CD14-positive monocyte (primary cell): ENCODE measurements at regions not wholly inside any gene's neighbourhood (a gene's known extent, or its start where the extent isn't known, plus 50 kb on each side); places are given as distances from the start of the nearest gene placed in this dataset.

ENCODE experiments used
- DNase-seq, 3 donors: peaks; one replicate each; pipeline ENCODE4 v3.0.0-alpha.2; 2011 to 2022
- H2AFZ ChIP-seq: 2 replicates; pipeline ENCODE4 v1.6.0; 2012; ENCODE audit warnings: mild to moderate bottlenecking, low read depth, low read length, inconsistent platforms; ENCODE audit not compliant: insufficient read depth, poor library complexity, severe bottlenecking
- H3K27ac ChIP-seq, 2 donors: 1 replicate in 1 of 2; 2 replicates in 1 of 2; pipeline ENCODE4 v1.5.1; 2012 to 2013; ENCODE audit warnings: low read length in 2 of 2, control low read depth in 1 of 2, inconsistent platforms in 1 of 2, low read depth in 1 of 2, mild to moderate bottlenecking in 1 of 2
- H3K27me3 ChIP-seq, 2 donors: one replicate each; pipeline versions ENCODE4 v1.6.0 to v1.6.1; 2011 to 2013; ENCODE audit warnings: low read length in 2 of 2; ENCODE audit not compliant: control insufficient read depth in 2 of 2, insufficient read depth in 2 of 2
- H3K36me3 ChIP-seq, 2 donors: replicated peaks in 1 of 2; 1 replicate in 1 of 2; 2 replicates in 1 of 2; pipeline versions ENCODE4 v1.5.1 to v1.6.1; 2012 to 2013; ENCODE audit warnings: low read length in 2 of 2, control low read depth in 1 of 2, inconsistent platforms in 1 of 2, mild to moderate bottlenecking in 1 of 2; ENCODE audit not compliant: insufficient read depth in 2 of 2, control insufficient read depth in 1 of 2
- H3K4me1 ChIP-seq, 2 donors: 1 replicate in 1 of 2; 2 replicates in 1 of 2; pipeline versions ENCODE4 v1.5.1 to v1.6.1; 2012 to 2013; ENCODE audit warnings: low read length in 2 of 2, control low read depth in 1 of 2, inconsistent platforms in 1 of 2, mild to moderate bottlenecking in 1 of 2, moderate library complexity in 1 of 2; ENCODE audit not compliant: insufficient read depth in 2 of 2, control insufficient read depth in 1 of 2
- H3K4me2 ChIP-seq: replicated peaks from 2 replicates; pipeline ENCODE3; 2012; ENCODE audit warnings: low read length, moderate library complexity, mild to moderate bottlenecking; ENCODE audit not compliant: poor library complexity, severe bottlenecking; ENCODE audit errors: extremely low read depth
- H3K4me3 ChIP-seq, 3 experiments: fragments of 200-600 bp in 1 of 3; sonication (generic) in 1 of 3; replicated peaks in 1 of 3; 1 replicate in 2 of 3; 2 replicates in 1 of 3; pipeline ENCODE4 v1.5.1; 2011 to 2013; ENCODE audit warnings: low read length in 3 of 3, mild to moderate bottlenecking in 3 of 3, control low read depth in 2 of 3, low read depth in 2 of 3, inconsistent platforms in 1 of 3, moderate library complexity in 1 of 3
- H3K79me2 ChIP-seq: 2 replicates; pipeline ENCODE4 v1.6.0; 2012; ENCODE audit warnings: mild to moderate bottlenecking, control low read depth, inconsistent platforms, low read length, moderate library complexity; ENCODE audit not compliant: insufficient read depth
- H3K9ac ChIP-seq: 2 replicates; pipeline ENCODE4 v1.6.0; 2017; ENCODE audit warnings: low read length, mild to moderate bottlenecking; ENCODE audit not compliant: insufficient read depth, poor library complexity, severe bottlenecking
- H3K9me3 ChIP-seq, 2 donors: replicated peaks in 1 of 2; 1 replicate in 1 of 2; 2 replicates in 1 of 2; pipeline versions ENCODE4 v1.5.1 to v1.6.1; 2012 to 2013; ENCODE audit warnings: low read length in 2 of 2, control low read depth in 1 of 2; ENCODE audit not compliant: control insufficient read depth in 1 of 2, insufficient read depth in 1 of 2
- H4K20me1 ChIP-seq: 2 replicates; pipeline ENCODE4 v1.6.0; 2012; ENCODE audit warnings: mild to moderate bottlenecking, low read length, control low read depth, moderate library complexity; ENCODE audit not compliant: insufficient read depth
- H3K27ac Mint-ChIP-seq, 7 donors: one replicate each; pipeline ENCODE4 v1.8.0; 2020; ENCODE audit warnings: mild to moderate bottlenecking in 7 of 7, mixed read lengths in 7 of 7, moderate library complexity in 6 of 7, inconsistent platforms in 2 of 7
- H3K27me3 Mint-ChIP-seq, 3 donors: one replicate each; pipeline ENCODE4 v1.8.0; 2021 to 2022; ENCODE audit warnings: low read depth in 3 of 3, mild to moderate bottlenecking in 3 of 3, mixed read lengths in 3 of 3, moderate library complexity in 3 of 3, inconsistent platforms in 1 of 3
- H3K36me3 Mint-ChIP-seq, 2 donors: one replicate each; pipeline ENCODE4 v1.8.0; 2020; ENCODE audit warnings: mixed read lengths in 2 of 2, inconsistent platforms in 1 of 2, mild to moderate bottlenecking in 1 of 2
- H3K4me1 Mint-ChIP-seq: one replicate; pipeline ENCODE4 v1.8.0; 2020; ENCODE audit warnings: mild to moderate bottlenecking, mixed read lengths
- H3K4me3 Mint-ChIP-seq, 2 donors: one replicate each; pipeline ENCODE4 v1.8.0; 2020; ENCODE audit warnings: mild to moderate bottlenecking in 2 of 2, mixed read lengths in 2 of 2, moderate library complexity in 1 of 2
- H3K9me3 Mint-ChIP-seq, 7 donors: one replicate each; pipeline ENCODE4 v1.8.0; 2020 to 2022; ENCODE audit warnings: mixed read lengths in 7 of 7, mild to moderate bottlenecking in 6 of 7, moderate library complexity in 6 of 7, inconsistent platforms in 2 of 7
- CTCF ChIP-seq: fragments of 200-600 bp; IDR thresholded peaks from one replicate; pipeline ENCODE4 v1.8.0; 2022; ENCODE audit warnings: antibody characterized with exemption, mild to moderate bottlenecking
- WGBS: methylation state at CpG from one replicate; pipeline ENCODE4 v1.1.5; 2013; ENCODE audit warnings: missing lambda C conversion rate; ENCODE audit not compliant: insufficient coverage; 5-methylcytosine and 5-hydroxymethylcytosine counted together
- intact Hi-C, 2 donors: fragments of 100-400 bp; cut with micrococcal nuclease; formaldehyde crosslinking; loops; one replicate each; pipeline versions ENCODE4 v1.15.0 to v1.15.1; 2023

DNA sequence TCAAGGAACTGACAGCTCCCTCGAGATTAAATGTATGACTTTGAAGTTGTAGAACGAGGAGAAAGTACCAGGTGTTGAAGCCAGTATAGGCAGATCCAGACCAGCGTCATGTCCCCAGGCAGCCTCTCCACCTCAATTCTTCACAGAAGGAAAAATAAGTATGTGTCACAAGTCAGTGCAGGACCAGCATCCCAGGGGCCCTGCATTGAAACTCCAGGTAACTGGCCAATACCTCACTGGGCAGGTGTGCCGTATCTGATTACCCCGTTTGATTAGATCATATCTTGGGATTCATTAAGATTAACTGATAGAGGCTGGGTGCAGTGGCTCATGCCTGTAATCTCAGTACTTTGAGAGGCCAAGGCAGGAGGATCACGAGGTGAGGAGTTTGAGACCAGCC, 466.7 kb upstream of the B3GAT1 start:
- WGBS: 100% methylated on average over 1 of the region's 6 CpGs
- H3K27ac Mint-ChIP-seq: no peak overlapping the region

GRCh38 chr11:134876226-134876625, 464.2 kb upstream of the B3GAT1 start:
- WGBS: 72% methylated on average over 4 of the region's 8 CpGs
- no peak overlapping the region for H3K9ac ChIP-seq
- Mint-ChIP-seq H3K9me3 (no peaks in the 10 kb centered on the region), H3K4me3 (no peak overlapping the region), H3K27ac (no peak overlapping the region), H3K4me1 (no peaks in the 10 kb centered on the region), H3K36me3 (no peaks in the 10 kb centered on the region), H3K27me3 (peaks cover 0 to 4% (median 4%) of the 10 kb centered on the region in 3 donors)
- H3K27me3 ChIP-seq: no peaks in the 10 kb centered on the region
- no peak overlapping the region for H3K4me2 ChIP-seq
- intact Hi-C loops: no loop called here
- no peak overlapping the region for H2AFZ ChIP-seq
- H3K79me2 ChIP-seq: no peaks in the 10 kb centered on the region
- H3K27ac ChIP-seq: no peak overlapping the region
- no peak for DNase-seq
- TF ChIP-seq CTCF: no peak
- H3K4me1 ChIP-seq: no peaks in the 10 kb centered on the region
- no peak overlapping the region for H3K4me3 ChIP-seq
- H3K9me3 ChIP-seq: no peaks in the 10 kb centered on the region
- H3K36me3 ChIP-seq: no peaks in the 10 kb centered on the region
- no peaks in the 10 kb centered on the region for H4K20me1 ChIP-seq

More for the DNA sequence above, 466.7 kb upstream of the B3GAT1 start:
- H3K9me3 ChIP-seq: no peaks in the 10 kb centered on the region
- H2AFZ ChIP-seq: no peak overlapping the region
- TF ChIP-seq CTCF: no peak
- H3K36me3 ChIP-seq: no peaks in the 10 kb centered on the region
- no peak overlapping the region for H3K4me2 ChIP-seq
- DNase-seq: no peak
- no peak overlapping the region for H3K4me3 Mint-ChIP-seq
- no peaks in the 10 kb centered on the region for H3K9me3 Mint-ChIP-seq
- H3K4me1 Mint-ChIP-seq: no peaks in the 10 kb centered on the region
- no peaks in the 10 kb centered on the region for H3K79me2 ChIP-seq
- H3K36me3 Mint-ChIP-seq: no peaks in the 10 kb centered on the region
- no peaks in the 10 kb centered on the region for H3K27me3 ChIP-seq
- no peak overlapping the region for H3K27ac ChIP-seq
- H3K4me3 ChIP-seq: no peak overlapping the region
- intact Hi-C loops: no loop called here
- no peaks in the 10 kb centered on the region for H4K20me1 ChIP-seq
- H3K9ac ChIP-seq: no peak overlapping the region
- H3K27me3 Mint-ChIP-seq: peaks cover 2 to 9% (median 4%) of the 10 kb centered on the region in 3 donors
- H3K4me1 ChIP-seq: no peaks in the 10 kb centered on the region
